Osteoblast (primary cell): ENCODE measurements at regions not wholly inside any gene's neighbourhood (a gene's known extent, or its start where the extent isn't known, plus 50 kb on each side); places are given as distances from the start of the nearest gene placed in this dataset.

ENCODE experiments used
- DNase-seq: peaks from one replicate; pipeline ENCODE4 v3.0.0; 2011; ENCODE audit warnings: low spot score, mixed read lengths; ENCODE audit not compliant: insufficient read length; ENCODE audit errors: missing footprints
- H2AFZ ChIP-seq: 2 replicates; pipeline ENCODE4 v1.6.0; 2011; ENCODE audit warnings: mild to moderate bottlenecking, low read length
- H3K27ac ChIP-seq: 2 replicates; pipeline ENCODE4 v1.5.1; 2011; ENCODE audit warnings: mild to moderate bottlenecking, low read depth, low read length, moderate library complexity
- H3K27me3 ChIP-seq: 2 replicates; pipeline ENCODE4 v1.6.0; 2012; ENCODE audit warnings: mild to moderate bottlenecking, control low read depth, inconsistent platforms, low read length, moderate library complexity; ENCODE audit not compliant: insufficient read depth
- H3K36me3 ChIP-seq: 2 replicates; pipeline ENCODE4 v1.5.1; 2011; ENCODE audit warnings: mild to moderate bottlenecking, low read length, control low read depth, moderate library complexity; ENCODE audit not compliant: insufficient read depth
- H3K4me1 ChIP-seq: 2 replicates; pipeline ENCODE4 v1.5.1; 2011; ENCODE audit warnings: mild to moderate bottlenecking, low read length, control low read depth, moderate library complexity; ENCODE audit not compliant: insufficient read depth
- H3K4me2 ChIP-seq: 2 replicates; pipeline ENCODE4 v1.6.0; 2011; ENCODE audit warnings: mild to moderate bottlenecking, low read length; ENCODE audit not compliant: insufficient read depth
- H3K4me3 ChIP-seq: fragments of 200-600 bp; sonication (generic); 3 replicates; pipeline ENCODE4 v1.5.1; 2012; ENCODE audit warnings: mild to moderate bottlenecking, low read length, inconsistent platforms; ENCODE audit not compliant: insufficient read depth
- H3K79me2 ChIP-seq: 2 replicates; pipeline ENCODE4 v1.6.0; 2012; ENCODE audit warnings: mild to moderate bottlenecking, low read length, control low read depth, inconsistent platforms; ENCODE audit not compliant: insufficient read depth
- H3K9me3 ChIP-seq: 2 replicates; pipeline ENCODE4 v1.5.1; 2011; ENCODE audit warnings: low read depth, low read length, control low read depth
- H4K20me1 ChIP-seq: 2 replicates; pipeline ENCODE4 v1.6.0; 2012; ENCODE audit warnings: mild to moderate bottlenecking, low read length, control low read depth; ENCODE audit not compliant: insufficient read depth
- CTCF ChIP-seq: IDR thresholded peaks from 2 replicates; pipeline ENCODE4 v1.5.1; 2011; ENCODE audit warnings: mild to moderate bottlenecking, low read depth, low read length, moderate library complexity; ENCODE audit errors: extremely low read depth

- no peak for TF ChIP-seq CTCF
- Histone ChIP-seq H4K20me1 (no peaks in the 10 kb centered on the region), H3K79me2 (no peaks in the 10 kb centered on the region), H3K4me1 (no peaks in the 10 kb centered on the region), H2AFZ (no peak overlapping the region), H3K9me3 (peaks cover 12% of the 10 kb centered on the region), H3K27ac (no peak overlapping the region), H3K36me3 (no peaks in the 10 kb centered on the region), H3K4me3 (no peak overlapping the region), H3K4me2 (no peak overlapping the region), H3K27me3 (no peaks in the 10 kb centered on the region)
- DNase-seq = no peak
These were observed 93.2 kb upstream of the SOX1 start for GRCh38 chr13:111973605-111974340.

GRCh38 chr13:111974341-111974640 is 92.7 kb upstream of the SOX1 start:
- no peaks in the 10 kb centered on the region for H4K20me1 ChIP-seq
- no peaks in the 10 kb centered on the region for H3K4me1 ChIP-seq
- TF ChIP-seq CTCF = no peak
- no peak overlapping the region for H3K4me3 ChIP-seq
- H3K27me3 ChIP-seq = no peaks in the 10 kb centered on the region
- no peak overlapping the region for H3K27ac ChIP-seq
- DNase-seq = no peak
- H3K4me2 ChIP-seq = no peak overlapping the region
- no peak overlapping the region for H2AFZ ChIP-seq
- H3K36me3 ChIP-seq = no peaks in the 10 kb centered on the region
- peaks cover 12% of the 10 kb centered on the region for H3K9me3 ChIP-seq
- no peaks in the 10 kb centered on the region for H3K79me2 ChIP-seq

- peaks cover 12% of the 10 kb centered on the region for H3K9me3 ChIP-seq
- no peak overlapping the region for H2AFZ ChIP-seq
- no peaks in the 10 kb centered on the region for H3K27me3 ChIP-seq
- H3K79me2 ChIP-seq = no peaks in the 10 kb centered on the region
- DNase-seq = no peak
- no peaks in the 10 kb centered on the region for H3K4me1 ChIP-seq
- no peak overlapping the region for H3K4me3 ChIP-seq
- no peak overlapping the region for H3K4me2 ChIP-seq
- no peaks in the 10 kb centered on the region for H3K36me3 ChIP-seq
- no peak for TF ChIP-seq CTCF
- no peak overlapping the region for H3K27ac ChIP-seq
- no peaks in the 10 kb centered on the region for H4K20me1 ChIP-seq
These were observed 91.1 kb upstream of the SOX1 start for GRCh38 chr13:111975539-111976473.

GRCh38 chr13:111976474-111977178 is 90.3 kb upstream of the SOX1 start:
- DNase-seq = no peak
- Histone ChIP-seq H3K4me2 (no peak overlapping the region), H3K27me3 (no peaks in the 10 kb centered on the region), H3K36me3 (no peaks in the 10 kb centered on the region), H3K9me3 (peaks cover 12% of the 10 kb centered on the region), H4K20me1 (no peaks in the 10 kb centered on the region), H3K27ac (no peak overlapping the region), H2AFZ (no peak overlapping the region), H3K4me3 (no peak overlapping the region), H3K4me1 (no peaks in the 10 kb centered on the region), H3K79me2 (no peaks in the 10 kb centered on the region)
- TF ChIP-seq CTCF = no peak
